ENCODE measurements at regions not wholly inside any gene's neighbourhood (a gene's known extent, or its start where the extent isn't known, plus 50 kb on each side); places are given as distances from the start of the nearest gene placed in this dataset.

GRCh38 chr12:75954749-75955148 lies 76.8 kb downstream of the PHLDA1 start:
- TF ChIP-seq CTCF (IDR thresholded peaks at IDR 0.05) (no peak), EP300 (IDR thresholded peaks at IDR 0.05) (no peak), POLR2A (IDR thresholded peaks at IDR 0.05; ENCODE audit: low read length) (no peak), RAD21 (conservative IDR thresholded peaks at IDR 0.05 in 1 of 2, IDR thresholded peaks at IDR 0.05 in 1 of 2) (no peak), PHF8 (IDR thresholded peaks at IDR 0.05; ENCODE audit: borderline replicate concordance, low read depth) (no peak), PBX3 (IDR thresholded peaks at IDR 0.05) (no peak), RNF2 (IDR thresholded peaks at IDR 0.05; ENCODE audit: borderline replicate concordance, low read depth) (no peak), REST (IDR thresholded peaks at IDR 0.05) (no peak)
